ENCODE measurements at regions not wholly inside any gene's neighbourhood (a gene's known extent, or its start where the extent isn't known, plus 50 kb on each side); places are given as distances from the start of the nearest gene placed in this dataset.

DNA sequence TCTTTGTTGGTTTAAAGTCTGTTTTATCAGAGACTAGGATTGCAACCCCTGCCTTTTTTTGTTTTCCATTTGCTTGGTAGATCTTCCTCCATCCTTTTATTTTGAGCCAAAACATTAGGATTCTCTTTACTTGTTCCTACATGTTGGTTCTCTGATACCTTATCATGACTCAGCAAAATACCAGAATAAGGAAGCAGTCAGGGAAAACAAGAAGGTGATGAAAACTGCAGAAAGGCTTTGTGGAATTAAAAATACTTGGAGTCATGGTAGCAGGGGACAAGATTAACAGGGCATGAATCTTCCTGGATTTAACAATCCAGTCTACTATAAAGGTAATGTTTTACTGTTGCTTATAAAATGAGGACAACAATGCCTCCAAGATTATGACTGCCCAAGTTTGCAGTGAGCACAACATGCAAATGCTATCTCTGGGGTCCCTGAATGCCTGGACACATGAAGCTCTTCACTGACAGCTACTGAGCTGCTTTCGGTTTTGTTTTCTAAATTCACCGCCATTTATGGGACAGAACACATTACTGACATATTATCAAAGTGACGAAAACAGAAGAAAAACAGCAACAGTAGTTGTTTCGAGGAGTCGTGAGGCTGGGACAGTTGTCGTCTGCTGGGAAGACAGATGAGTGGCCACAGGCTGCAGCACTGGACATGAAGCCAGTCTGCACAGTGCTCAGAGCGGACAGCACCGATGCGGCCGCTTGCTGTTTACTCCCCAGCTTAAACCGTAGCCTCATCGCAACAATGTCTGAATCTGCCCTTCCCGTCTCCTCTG, 174.5 kb upstream of the DKK2 start:
- H3K4me3 Mint-ChIP-seq, result no peak overlapping the region
- H3K27me3 Mint-ChIP-seq (ENCODE audit: insufficient read depth), result no peaks in the 10 kb centered on the region
- H3K4me1 Mint-ChIP-seq, result peaks cover 3% of the 10 kb centered on the region
- Histone ChIP-seq H3K4me3 (ENCODE audit: low read length) (no peak overlapping the region), H3K9me3 (ENCODE audit: control insufficient read depth, low read length) (no peaks in the 10 kb centered on the region), H3K27me3 (ENCODE audit: control insufficient read depth, insufficient read depth, low read length, poor library complexity, severe bottlenecking) (no peaks in the 10 kb centered on the region), H3K9ac (ENCODE audit: extremely low read depth, low read length, poor library complexity, severe bottlenecking) (no peak overlapping the region), H3K4me1 (ENCODE audit: control insufficient read depth, insufficient read depth, low read length) (no peaks in the 10 kb centered on the region), H3K36me3 (ENCODE audit: control insufficient read depth, insufficient read depth, low read length) (no peaks in the 10 kb centered on the region), H3K27ac (ENCODE audit: low read depth, low read length) (no peak overlapping the region)
- H3K36me3 Mint-ChIP-seq (ENCODE audit: low read depth), result no peaks in the 10 kb centered on the region
- TF ChIP-seq CTCF (conservative IDR thresholded peaks at IDR 0.05), result no peak
- no peaks in the 10 kb centered on the region for H3K9me3 Mint-ChIP-seq
- WGBS, 2 experiments (ENCODE audit: insufficient coverage in 1 of 2, insufficient read length in 1 of 2), result 87 to 91% methylated on average over 11 to 13 of the region's 13 CpGs
- no peak overlapping the region for H3K27ac Mint-ChIP-seq
- peak; percentile 47 for DNase-seq

DNA sequence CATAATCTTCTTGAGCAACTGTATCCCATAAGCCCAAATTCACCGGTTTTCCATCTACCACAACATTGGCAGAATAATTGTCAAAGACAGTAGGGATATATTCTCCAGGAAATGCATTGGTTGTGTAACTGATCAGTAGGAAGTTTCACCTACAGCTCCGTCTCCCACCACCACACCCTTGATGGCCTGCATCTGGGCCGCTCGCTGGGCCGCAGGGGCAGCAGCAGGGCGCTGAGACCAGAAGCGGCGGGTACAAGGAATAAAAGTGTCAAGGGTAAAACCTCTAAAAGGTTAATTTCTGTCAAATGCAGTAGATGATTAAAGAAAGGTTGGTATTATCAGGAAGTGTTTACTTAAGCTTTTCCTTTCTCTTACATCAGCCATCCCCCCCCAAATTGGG, 167.6 kb upstream of the DKK2 start:
- no peak for DNase-seq
- Mint-ChIP-seq H3K27ac (no peak overlapping the region), H3K9me3 (no peaks in the 10 kb centered on the region), H3K36me3 (ENCODE audit: low read depth) (no peaks in the 10 kb centered on the region), H3K4me1 (no peaks in the 10 kb centered on the region), H3K27me3 (ENCODE audit: insufficient read depth) (no peaks in the 10 kb centered on the region), H3K4me3 (no peak overlapping the region)
- TF ChIP-seq CTCF (conservative IDR thresholded peaks at IDR 0.05), result no peak
- Histone ChIP-seq H3K9me3 (ENCODE audit: control insufficient read depth, low read length) (no peaks in the 10 kb centered on the region), H3K9ac (ENCODE audit: extremely low read depth, low read length, poor library complexity, severe bottlenecking) (no peak overlapping the region), H3K4me3 (ENCODE audit: low read length) (no peak overlapping the region), H3K36me3 (ENCODE audit: control insufficient read depth, insufficient read depth, low read length) (no peaks in the 10 kb centered on the region), H3K4me1 (ENCODE audit: control insufficient read depth, insufficient read depth, low read length) (no peaks in the 10 kb centered on the region), H3K27ac (ENCODE audit: low read depth, low read length) (no peak overlapping the region), H3K27me3 (ENCODE audit: control insufficient read depth, insufficient read depth, low read length, poor library complexity, severe bottlenecking) (no peaks in the 10 kb centered on the region)
- 97% methylated on average over 8 of the region's 8 CpGs; no CpG with 5 or more reads in 1 of the 2 experiments for WGBS, 2 experiments (ENCODE audit: insufficient coverage in 1 of 2, insufficient read length in 1 of 2)

DNA sequence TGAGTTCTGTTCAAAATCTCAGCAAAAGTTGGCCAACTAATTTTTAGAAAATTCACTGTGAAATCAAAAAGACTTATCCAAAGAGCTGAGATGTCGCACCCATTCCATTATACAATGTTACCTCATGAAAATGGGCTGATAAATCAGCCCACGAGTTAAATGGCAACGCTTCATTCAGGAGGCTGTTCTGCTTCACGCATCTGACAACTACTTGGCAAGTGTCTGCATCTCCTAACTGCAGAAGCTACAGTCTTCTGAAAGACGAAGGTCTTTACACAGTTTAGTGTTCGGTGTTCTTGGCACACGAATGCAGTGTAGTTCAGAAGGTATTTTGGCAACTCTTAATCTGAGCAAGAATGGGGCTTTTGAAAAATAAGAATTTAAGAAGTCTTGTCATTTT, 166.6 kb upstream of the DKK2 start:
- no peak for TF ChIP-seq CTCF (conservative IDR thresholded peaks at IDR 0.05)
- Mint-ChIP-seq H3K27me3 (ENCODE audit: insufficient read depth) (no peaks in the 10 kb centered on the region), H3K4me1 (no peaks in the 10 kb centered on the region), H3K27ac (no peak overlapping the region), H3K4me3 (no peak overlapping the region), H3K36me3 (ENCODE audit: low read depth) (no peaks in the 10 kb centered on the region), H3K9me3 (no peaks in the 10 kb centered on the region)
- no peaks in the 10 kb centered on the region for H3K9me3 ChIP-seq (ENCODE audit: control insufficient read depth, low read length)
- H3K27me3 ChIP-seq (ENCODE audit: control insufficient read depth, insufficient read depth, low read length, poor library complexity, severe bottlenecking), result no peaks in the 10 kb centered on the region
- H3K36me3 ChIP-seq (ENCODE audit: control insufficient read depth, insufficient read depth, low read length), result no peaks in the 10 kb centered on the region
- H3K9ac ChIP-seq (ENCODE audit: extremely low read depth, low read length, poor library complexity, severe bottlenecking), result no peak overlapping the region
- DNase-seq, result no peak
- H3K27ac ChIP-seq (ENCODE audit: low read depth, low read length), result no peak overlapping the region
- H3K4me3 ChIP-seq (ENCODE audit: low read length), result no peak overlapping the region
- H3K4me1 ChIP-seq (ENCODE audit: control insufficient read depth, insufficient read depth, low read length), result no peaks in the 10 kb centered on the region
- 80 to 86% methylated on average over 7 of the region's 7 CpGs for WGBS, 2 experiments (ENCODE audit: insufficient coverage in 1 of 2, insufficient read length in 1 of 2)

All from endodermal cell (in vitro differentiated cells).